GM21390 (cell line): ENCODE measurements at regions not wholly inside any gene's neighbourhood (a gene's known extent, or its start where the extent isn't known, plus 50 kb on each side); places are given as distances from the start of the nearest gene placed in this dataset.

ENCODE experiments used
- ATAC-seq: cut with Tn5 transposase; IDR thresholded peaks from one replicate; pipeline ENCODE4 v1.9.1; 2021; ENCODE audit not compliant: unreplicated experiment

DNA sequence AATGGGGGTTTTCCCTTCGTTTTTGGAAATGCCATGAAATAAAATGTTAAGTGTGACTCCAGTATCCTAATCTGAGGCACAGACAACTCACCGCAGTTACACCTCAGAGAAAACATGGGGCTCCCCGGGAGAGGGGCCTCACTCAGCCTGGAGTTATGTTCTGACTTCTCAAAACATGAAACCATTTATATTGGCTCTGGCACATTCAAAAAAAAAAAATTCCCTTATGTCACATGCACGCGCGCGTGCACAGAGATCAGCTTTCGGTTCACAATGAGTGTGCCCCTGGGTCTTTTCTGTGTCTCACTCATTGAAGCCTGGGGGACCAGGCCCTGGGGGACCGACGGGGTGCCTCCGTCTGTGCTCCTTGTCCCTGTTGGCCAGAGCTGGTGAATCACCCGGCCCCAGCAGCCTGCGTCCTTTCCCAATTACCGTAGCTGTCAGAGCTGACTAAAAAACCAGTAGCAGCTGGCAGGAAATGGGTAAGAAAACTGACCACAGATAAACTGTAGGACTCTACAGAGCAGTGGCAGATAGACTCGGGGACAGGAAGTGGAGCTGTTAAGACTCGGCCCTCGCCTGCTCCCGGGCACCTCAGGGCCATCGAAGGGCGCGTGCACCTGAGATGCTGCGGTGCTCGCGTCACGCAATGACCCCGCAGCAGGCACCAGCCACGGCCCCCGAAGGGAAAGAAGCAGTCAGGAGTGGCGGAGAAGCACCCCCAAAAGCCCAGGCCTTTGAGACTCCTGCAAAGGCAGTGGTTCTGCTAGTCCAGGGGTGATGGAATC is 138.3 kb upstream of the ID2 start:
- peak; percentile 73 for ATAC-seq

DNA sequence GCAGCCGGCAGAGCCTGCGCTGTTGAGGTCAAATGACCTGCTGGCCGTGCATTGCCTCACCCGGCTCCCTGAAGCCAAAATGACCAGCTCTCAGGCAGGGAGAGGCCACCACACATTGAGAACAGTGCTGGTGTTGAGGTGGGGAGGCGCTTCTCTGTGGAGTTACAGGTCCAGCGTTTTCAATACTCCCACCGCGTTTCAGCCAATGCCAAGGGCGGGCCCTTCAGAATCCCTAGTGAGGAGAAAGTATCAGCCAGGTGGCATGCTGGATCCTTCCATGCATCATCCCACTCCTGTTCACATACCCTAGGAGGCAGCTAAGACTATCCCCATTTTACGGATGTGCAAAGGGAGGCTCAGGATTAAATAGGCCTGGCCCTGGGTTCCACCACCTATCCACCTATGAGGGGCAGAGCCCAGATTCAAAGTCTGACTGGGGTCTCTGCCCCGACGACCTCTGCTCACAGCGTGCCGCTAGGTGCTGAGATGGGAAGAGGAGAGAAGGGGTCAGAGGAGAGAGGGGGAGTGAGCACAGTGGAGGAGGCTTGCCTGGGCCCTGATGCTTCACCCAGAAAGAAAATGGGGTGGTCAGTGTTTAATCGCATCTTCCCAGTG is 137.6 kb upstream of the ID2 start:
- no peak for ATAC-seq

DNA sequence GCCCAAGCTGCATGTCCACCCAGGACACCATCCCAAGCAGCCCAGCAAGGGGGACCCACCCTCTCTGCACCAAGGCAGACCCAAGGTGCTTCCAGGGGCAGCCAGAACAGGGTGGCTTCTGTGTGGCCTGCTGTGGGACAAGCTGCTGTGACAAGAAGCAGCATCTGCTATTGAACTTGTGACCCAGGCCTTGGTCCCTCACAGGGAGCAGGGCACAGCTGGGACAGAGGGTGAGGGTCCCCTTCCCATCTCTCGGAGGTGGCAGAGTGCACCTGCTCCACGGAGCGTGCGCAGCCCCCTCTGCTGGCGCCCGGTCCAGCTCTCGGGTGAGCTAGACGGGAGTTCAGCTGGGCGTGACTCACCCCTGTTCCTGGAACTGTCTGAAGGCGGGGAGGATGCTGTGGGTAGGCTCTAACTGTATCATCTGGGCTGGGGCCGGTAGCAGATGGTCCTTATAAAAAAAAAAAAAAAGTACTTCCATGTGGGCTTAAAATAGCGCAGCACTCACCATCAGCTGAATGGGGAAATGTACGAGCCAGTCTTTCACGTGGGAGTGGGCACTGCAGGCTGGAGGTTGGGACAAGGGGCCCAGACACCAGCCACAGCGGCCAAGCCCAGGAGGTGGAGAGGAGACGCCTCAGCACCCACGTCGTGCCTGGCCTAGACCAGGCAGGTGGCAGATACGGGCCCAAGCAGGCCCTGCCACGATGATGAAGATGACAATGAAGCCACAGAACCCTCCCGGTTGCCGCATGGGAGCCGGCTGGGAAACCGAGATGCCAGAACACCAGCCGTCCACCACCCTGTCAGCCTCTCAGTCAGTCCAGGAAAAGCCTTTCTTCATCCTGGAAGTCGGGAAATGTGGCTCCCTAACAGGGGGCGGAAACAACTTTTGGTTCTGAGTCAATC is 136.8 kb upstream of the ID2 start:
- ATAC-seq: peak; percentile 46

DNA sequence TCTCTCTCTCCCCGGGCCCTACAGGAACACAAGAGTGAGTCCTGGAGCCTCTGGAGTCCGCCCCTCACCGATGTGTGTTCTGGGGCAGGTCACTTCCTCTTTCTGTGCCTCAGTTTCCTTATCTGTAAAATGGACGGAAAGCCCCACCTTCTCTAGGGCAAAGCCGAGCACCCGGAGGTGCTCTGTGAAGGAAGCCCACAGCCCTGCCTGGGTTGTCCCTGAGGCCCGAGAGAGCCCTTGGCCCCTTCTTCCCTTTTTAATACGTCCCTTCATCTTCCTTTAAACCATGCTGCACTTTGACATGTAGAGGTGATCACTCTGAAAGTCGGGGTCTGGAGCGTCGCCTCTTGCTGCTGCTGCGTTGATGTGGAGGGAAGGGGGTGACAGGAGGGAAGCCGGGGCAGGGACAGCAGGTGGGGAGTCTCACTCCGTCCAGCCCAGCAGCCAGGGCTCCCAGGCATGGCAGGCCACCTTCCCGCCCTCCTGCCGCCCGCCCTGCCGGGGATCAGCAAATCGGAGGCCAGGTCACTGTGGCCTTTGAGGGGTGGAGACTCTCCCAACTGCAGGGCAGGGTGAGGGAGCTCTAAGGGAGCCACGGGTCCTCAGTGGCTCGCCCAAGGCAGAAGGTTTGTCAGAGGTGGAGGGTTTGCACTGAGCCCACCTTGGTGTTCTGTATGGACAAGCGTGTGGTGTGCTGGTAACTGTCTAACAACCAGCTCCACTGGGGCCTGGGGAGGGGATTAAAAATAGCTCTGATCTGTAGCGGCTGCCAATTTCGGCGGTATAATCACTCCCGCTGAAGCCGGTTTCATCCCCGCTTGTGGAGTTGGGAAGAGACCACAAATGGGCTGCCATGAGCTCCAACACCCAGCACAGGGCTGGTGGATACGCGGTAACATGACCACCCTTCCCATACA is 135.9 kb upstream of the ID2 start:
- ATAC-seq: no peak

DNA sequence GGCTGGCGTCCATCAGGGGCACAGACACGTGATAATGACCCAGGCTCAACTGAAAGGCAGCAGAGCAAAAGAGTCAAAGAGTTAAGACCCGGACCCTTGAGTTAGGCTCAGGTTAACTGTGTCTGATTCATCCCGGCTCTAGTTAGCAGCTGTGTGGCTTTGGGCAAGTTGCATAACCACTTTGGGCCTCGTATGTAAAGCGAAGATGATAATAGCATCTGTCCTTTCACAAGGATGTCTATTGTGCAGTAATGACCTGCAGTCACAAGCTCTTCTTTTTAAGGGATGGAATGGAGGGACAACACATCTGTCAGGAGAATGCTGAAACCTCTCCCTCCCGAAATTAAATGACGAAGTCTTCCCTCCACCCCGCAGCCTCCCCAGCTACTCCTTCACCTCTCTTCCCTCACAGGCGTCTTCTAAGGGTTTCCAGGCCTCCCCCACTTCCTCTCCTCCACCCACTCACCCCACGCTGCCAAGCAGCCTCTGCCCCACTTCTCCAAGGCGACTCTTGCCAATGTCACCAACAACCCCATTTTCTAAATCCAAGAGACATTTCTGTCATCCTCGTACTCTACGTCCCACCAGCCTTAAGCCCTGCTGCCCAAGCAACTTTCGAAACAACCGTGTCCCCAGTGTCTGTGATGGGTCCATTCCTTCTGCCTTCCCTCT is 135.1 kb upstream of the ID2 start:
- ATAC-seq: no peak

DNA sequence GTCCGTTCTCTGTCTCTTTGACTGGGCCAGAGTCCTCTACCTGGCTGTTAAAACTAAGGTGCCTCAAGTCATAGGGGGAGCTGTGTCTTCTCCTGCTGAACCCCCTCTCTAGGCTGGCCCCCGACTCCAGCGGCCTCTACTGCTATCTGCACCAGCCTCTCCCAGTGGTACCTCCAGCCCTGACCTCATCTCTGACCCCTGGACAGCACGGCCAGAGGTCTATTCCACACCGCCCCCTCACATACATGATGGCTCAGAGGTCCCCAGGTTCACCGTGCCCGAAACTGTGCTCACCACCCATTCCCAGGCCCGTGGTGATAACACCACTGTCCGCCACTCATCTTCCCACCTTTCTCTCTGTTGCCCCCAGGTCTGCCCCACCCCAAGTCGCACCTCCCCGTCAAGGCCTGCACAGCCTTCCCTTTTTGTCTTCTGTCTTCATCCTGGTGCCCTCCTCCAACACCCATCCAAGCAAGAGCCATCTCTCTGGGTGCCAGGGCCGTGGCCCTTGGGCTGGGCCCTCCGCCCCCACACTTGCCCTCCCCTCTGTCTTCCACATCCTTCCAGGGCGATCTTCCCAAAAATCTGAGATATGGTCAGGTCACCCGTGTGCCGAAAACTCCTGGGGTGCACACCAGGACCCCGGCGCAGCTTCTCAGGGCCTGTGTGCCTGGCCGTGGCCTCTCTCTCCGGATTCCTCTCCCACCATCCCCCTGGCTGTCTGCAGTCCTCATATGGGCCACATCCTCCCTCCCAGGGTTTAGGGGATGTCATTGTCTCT is 134.4 kb upstream of the ID2 start:
- ATAC-seq: no peak

DNA sequence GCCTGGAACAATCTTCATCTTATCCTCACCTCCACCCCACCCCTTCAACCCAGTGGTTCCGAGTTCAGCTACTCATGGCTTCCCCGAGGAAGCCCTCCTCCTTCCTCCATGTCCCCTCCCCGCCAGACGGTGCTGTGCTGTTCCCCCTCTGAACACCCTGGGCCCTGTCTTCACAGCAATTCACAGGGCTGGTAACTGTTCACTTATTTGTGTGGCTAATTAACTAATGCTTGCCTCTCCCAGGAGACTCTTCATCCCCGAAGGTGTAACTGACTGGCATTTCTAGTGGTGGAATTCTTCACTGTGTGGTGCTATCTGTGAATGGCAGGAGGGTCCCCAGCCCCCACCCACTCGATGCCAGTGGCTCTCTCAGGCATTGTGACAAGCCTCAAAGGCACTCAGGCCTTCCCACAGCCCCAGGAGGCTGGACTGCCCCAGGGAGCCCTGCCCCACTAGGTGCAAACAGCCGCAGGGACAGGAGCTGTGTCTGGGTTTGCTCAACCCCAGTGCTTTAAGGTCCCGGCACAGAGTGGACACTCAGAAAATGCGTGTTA is 133.7 kb upstream of the ID2 start:
- no peak for ATAC-seq

DNA sequence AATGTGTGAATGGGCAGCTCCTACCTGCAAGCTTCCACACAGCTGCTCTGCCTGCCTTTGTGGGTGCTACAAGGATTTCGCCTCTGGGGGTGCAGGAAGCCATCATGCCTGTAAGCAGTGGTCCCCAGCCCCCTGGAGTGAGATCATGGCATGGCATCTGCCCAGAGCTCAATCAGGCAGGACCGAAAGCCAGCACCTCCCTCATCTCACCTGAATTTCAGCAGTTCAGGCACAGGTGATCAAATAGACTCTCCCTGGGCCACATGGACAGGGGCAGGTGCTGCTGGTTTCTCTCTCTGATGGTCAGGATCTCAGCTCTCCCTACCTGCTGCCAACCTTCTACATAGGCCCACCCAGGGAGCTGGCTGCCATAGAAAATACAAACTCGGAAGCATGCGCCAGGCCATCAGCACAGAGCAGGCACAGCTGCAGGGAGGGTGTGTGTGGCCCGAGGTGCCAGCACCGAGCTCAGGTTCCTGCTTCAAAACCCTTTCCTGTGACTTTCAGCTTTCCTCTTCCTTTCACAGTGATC is 133.2 kb upstream of the ID2 start:
- no peak for ATAC-seq

DNA sequence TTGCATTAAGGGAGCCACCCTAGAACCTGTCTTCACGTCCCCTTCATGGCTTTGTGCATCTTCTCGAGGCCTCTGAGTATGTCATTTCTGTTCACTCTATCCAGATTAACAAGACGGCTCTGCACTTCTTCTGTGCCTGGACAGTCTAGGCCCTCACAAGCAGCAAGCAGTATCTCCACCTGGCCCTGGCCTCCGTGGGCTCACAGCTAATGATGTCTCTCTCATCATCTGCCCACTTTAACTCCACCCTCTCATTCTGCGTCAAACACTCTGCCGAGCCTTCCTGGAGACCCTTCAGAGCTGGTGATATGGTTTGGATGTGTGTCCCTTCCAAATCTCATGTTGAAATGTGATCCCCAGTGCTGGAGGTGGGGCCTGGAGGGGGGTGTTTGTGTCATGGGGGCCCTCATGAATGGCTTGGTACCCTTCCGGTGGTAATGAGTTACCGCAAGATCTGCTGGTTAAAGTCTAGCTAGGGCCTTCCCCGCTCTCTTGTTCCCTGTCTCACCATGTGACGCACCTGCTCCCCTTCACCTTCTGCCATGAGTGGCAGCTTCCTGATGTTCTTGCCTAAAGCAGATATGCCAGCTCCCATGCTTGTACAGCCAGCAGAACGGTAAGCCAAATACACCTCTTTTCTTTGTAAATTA is 132.5 kb upstream of the ID2 start:
- ATAC-seq: no peak

DNA sequence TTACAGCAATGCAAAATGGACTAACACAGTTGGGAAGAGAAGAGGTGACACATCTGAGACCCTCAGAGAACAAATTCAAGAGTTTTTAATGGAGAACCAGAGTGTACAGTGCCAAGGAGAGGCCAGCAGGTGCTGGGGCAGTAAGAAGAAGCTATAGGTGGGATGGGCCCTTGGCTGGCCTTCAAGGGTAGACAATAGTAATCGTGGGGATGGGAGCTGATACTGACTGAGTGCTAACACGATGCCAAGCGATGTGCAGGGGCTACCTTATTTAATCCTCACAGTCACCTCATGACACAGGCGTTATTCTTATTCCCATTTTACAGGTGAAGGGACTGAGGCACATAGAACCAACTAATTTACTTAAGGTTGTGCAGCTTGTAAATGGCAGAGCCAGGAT is 131.9 kb upstream of the ID2 start:
- no peak for ATAC-seq

DNA sequence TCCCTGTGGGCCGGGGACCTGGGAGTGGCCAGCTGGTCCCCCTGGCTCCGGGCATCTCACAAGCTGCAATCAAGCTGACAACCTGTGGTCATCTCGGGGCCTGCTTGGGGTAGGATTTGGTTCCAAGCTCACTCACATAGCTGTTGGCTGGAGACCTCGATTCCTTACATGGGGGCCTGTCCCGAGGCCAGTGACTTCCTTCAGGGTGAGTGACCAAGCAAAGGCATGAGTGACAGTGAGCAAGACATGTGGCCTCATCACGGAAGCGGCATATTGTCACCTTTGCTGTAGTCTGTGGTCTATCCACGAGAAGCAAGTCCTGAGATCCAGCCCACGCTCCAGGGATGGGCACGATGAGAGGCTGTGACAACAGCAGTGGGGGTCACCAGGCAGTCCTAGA is 131.4 kb upstream of the ID2 start:
- no peak for ATAC-seq

DNA sequence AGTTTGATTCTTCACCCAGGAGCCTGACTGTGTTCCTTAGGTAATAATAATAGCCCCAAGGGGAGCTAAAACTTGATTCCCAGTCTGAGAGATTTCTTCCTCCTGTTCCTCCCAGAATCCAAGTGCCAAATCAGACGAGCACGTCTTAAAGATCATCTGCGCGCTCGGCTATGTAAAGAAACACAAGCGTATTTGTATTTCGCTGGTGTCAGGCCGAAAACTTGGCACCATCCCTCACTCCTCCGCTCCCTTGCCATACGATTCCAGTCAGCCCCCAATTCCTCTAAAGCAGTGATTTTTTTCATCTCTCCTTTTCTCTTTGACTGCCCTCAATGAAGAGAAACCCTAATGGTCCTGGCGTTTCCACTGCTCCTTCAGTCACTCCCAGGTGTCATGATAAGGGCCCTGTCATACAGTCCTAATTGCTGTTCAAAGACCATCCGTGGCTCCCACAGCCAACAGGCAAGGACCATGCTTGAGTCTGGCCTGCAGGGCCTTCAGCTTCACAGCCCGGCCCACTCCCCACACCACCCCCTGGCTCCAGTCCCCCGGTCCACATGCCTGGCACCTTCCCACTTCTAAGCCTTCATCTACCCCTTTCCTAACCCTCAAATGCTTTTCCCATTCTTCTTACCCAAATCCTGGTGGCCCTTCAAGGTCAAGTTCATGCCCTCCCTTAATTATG is 130.8 kb upstream of the ID2 start:
- no peak for ATAC-seq

DNA sequence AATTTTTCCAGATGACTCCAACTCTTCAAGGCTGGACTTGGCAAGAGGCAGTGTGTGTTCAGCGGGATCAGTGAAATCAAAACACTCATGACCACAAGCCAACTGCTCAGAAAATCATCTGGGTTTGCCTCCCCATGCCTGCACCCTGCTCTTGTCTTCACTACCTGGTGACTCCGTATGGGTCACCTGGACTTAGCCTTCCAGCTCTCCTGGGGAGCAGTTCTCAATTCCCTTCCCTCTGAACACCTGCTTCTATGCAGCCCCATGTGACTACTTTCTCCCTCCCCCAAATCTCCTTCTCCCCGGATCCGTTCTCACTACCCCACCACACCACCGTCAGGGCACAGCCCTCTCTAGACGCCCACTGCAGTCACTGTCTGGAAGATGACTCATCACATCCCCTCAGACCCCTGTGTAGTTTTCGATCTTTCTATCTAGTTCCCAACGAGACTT is 130.2 kb upstream of the ID2 start:
- peak; percentile 71 for ATAC-seq

DNA sequence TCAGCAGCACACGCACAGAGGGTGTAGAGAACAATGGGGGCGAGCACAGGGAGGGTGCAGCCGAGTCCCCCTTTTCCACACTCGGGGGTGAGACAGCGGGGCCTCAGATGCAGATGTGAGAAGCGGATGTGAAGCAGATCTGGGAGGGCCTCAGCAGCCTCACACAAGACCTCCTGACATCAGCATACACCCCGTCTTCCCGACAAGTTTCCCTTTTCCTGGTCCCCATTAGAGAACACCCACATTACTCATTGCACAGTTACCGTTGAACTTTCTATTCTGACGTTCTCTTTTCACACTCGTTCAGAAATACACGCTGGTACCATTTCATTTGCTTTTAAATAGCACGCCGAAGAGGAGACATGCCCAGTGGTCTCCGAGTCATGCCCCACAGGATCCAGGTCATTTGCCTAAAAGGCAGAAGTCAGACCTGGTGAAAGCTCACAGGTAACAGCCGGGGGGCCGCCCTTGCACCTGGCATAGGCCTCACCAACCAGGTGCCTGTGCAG is 129.5 kb upstream of the ID2 start:
- ATAC-seq: peak; percentile 45

DNA sequence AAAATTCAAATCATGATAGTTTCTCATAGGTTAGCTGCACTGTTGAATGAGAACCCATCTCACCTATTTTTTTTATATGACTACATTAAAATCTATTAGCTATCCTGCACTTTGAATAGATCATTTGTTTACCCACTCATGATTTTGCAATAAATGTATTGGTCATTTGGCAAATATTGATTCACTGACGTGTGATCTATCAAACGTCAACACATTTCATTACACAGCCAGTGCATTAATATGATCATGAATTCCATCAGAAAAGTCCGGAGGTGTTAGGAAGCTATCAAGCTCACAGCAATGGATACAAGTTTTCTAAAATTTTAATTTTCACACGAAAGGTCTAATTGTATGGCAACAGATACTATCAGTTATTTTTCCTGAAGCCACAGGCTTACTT is 128.2 kb upstream of the ID2 start:
- ATAC-seq: no peak

DNA sequence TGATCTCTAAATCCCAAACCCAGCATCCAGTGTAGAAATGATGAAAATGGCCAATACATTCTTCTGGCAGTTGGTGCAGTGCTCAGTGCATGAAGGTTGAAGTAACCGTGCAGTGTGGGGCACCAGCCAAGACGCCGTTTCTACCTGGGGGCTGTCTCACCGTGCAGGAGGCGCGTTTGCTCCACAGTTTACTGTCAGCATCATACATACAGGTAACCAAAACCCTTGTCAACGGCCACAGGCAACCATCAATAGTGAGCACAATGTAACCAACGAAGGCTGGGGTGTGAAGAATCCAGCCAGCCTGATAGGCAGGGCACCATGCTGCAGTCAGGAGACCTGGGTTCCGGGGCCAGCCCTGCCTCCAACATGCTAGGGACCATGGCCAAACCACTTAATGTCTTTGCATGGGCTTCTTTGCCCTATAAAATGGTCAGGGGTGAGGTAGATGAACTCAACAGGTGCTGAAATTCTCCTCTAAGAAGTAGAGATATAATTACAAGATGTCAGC is 127.5 kb upstream of the ID2 start:
- ATAC-seq: no peak

DNA sequence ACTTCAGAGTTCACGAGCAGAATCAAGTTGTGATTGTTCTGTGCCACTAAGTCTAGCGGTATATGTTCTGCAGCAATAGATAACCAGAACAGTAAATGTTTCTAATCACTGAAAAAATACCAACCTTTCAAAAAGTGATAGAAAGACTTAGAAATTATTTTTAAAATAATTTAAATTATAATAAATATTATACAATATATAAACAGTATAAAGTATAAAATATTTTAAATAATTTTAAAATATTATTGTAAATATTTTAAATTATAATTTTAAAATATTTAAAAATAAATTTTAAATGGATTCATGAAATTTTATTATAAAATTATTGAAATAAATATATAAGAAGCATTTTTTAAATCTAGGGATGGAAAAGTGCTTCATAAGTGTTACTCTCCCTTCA is 126.3 kb upstream of the ID2 start:
- no peak for ATAC-seq
